ELF-1 (cell line): ENCODE measurements at regions not wholly inside any gene's neighbourhood (a gene's known extent, or its start where the extent isn't known, plus 50 kb on each side); places are given as distances from the start of the nearest gene placed in this dataset.
"Not testable (repeated sequence)": the region's sequence is repeated elsewhere in the genome, so short reads cannot be mapped to it uniquely, and the experiment has no call there.

ENCODE experiments used
- DNase-seq: peaks from one replicate; pipeline ENCODE4 v3.0.0-alpha.2; 2016; ENCODE audit warnings: low read depth, low spot score

GRCh38 chr14:81738946-81739659 lies 205.4 kb upstream of the SEL1L start:
- no peak for DNase-seq

DNA sequence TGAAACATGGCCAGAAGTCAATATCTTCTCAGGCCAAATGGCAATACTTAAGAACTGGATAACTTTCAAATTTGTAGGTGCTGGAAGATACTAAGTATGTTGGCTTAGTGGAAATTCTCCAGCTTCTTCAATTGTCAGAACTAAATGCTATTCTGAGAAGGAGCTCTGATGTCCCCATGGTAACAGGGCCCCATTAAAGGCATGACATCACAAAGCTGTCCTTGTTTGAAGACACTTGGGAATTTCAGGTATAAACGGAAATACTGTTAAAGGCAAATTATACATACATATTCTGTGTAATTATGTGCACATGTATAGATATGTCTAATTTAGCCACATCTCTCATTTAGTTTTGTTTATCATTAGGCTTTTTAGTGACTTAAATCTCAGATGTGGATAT lies 210.0 kb upstream of the SEL1L start:
- no peak for DNase-seq

GRCh38 chr14:81751198-81751597 lies 217.5 kb upstream of the SEL1L start:
- no peak for DNase-seq

DNA sequence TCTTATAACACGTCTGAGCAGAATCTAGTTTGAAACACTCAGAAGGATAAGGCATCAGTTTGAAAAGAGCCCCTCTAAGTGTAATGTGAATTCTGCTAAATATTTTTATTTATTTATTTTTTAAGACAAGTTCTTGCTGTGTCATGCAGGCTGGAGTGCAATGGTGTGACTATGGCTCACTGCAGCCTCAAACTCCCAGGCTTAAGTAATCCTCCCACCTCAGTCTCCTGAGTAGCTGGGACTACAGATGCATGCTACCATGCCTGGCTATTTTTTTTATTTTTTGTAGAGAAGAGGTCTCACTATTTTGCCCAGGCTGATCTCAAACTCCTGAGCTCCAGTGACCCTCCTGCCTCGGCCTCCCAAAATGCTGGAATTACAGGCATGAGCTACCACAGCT lies 225.9 kb upstream of the SEL1L start:
- no peak for DNase-seq

DNA sequence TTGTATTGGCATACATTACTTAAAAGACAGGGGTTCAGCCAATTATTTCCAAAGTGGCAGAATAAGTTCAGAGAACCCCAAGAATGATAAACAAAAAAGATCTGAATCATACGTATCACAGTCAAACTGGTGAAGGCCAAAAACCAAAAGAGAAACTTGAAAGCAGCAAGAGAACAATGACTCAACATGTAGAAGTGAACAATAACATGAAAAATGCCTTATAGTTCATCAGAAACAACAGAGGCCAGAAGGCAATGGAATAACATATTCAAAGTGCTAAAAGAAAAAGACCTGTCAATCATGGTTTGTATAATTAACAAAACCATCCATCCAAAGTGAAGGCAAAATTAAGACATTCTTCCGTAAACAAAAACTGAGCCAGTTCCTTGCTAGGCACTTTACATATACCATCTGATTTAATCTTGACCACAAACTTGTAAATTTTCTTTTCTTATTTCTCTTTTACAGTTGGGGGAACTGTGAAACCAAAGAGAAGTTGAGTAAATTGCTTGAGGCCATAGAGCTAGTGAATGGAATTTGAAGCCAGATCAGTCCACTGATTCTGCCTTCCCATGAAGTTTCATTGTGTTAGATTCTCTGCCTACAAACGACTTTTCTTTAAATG lies 232.1 kb upstream of the SEL1L start:
- no peak for DNase-seq

- DNase-seq = peak; percentile 22
Measured at GRCh38 chr14:81766321-81766915, 232.8 kb upstream of the SEL1L start.

DNA sequence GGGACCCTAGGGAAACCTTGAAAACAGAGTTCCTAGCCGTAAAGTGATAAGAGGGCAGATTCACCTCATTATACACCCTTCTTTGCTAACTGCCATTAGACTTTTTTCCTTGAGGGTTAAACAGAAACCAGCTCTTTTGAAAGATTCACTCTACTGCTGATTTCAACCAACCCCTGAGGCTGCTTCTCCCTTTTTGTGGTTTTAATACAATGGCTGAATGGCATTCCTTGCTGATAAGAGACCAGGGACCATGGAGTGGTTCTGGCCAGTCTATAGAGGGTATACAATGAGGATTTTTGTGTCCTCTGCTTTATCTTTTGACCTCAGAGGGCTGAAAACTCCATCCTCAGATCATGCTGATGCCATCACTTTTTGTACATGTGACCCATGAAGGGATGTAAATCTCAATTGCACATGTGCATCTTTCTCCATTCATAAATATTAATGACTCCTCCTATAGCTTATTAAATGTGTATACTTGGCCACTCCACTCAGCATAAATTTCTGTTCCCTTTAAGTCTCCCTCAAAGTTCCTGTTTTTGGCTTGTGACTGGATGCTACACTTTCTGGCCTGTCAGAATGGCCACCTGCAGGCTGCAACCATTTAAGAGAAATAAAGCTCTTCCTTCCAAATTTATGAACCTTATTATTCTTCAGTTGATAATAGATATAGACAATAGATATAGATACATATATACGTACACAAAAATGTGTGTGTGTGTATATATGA lies 233.8 kb upstream of the SEL1L start:
- DNase-seq = peak; percentile 72

GRCh38 chr14:81771651-81772275 lies 238.1 kb upstream of the SEL1L start:
- DNase-seq = no peak

- DNase-seq = no peak
Measured at GRCh38 chr14:81772381-81772780, 238.7 kb upstream of the SEL1L start.

- no peak for DNase-seq
Measured at GRCh38 chr14:81776531-81776930, 242.9 kb upstream of the SEL1L start.

DNA sequence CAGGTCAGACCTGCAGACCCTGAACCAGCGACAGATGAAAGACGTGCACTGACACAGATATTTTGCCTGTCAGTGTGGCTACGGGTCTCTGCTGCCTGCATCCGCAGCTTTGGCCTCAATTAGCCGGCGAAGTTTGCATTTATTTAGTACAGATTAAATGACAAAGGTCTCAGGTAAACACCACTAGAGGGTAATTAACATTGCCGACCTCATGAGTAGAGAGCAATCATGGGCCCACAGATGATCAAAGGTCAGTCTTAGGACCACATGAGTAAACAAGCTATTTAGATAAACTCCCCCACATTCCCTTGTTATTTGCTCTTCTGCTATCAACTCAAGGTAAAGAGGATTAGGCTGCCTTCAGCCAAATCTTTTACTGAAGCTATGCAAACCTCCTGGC lies 248.1 kb upstream of the SEL1L start:
- DNase-seq = not testable (repeated sequence)

GRCh38 chr14:81784084-81784483 lies 250.4 kb upstream of the SEL1L start:
- no peak for DNase-seq

GRCh38 chr14:81797315-81797714 lies 263.7 kb upstream of the SEL1L start:
- DNase-seq = no peak

GRCh38 chr14:81801921-81802320 lies 268.3 kb upstream of the SEL1L start:
- DNase-seq = peak; percentile 14

DNA sequence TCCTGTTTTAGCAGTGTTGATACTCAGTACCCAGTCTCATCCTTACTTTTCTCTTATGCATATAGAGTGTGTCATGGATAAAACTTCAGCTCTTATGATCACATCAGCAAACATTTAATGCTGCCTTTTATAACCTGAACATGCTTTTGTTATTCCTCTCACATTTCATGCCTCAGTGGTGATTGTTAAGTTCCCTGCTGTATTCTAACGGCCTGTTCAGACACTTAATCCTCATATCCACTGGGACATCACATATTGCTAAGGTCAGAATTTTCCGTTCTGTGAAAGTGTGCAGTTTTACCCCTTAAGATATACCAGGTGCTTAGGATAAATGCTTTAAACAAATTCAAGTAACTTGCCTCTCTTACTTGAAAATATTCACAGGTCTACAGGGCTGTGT lies 268.7 kb upstream of the SEL1L start:
- DNase-seq = no peak

DNA sequence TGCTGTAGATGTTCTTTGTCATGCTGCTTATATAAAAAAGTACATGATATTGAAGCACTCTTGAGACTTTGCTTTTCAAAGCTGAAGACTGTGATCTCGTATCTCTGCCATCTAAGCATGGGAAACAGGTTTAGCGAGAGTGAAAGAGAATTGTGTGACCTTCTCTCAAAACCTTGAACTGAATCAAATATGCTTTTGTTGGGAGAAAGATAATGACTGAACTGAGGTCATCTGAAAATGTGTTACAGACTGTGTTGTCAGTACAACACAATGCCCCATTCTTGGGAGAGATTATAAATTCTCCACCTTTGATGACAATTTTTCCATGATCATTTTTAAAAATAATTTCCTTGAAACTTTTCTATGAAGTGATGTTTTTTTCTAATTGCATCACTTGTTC lies 272.1 kb upstream of the SEL1L start:
- no peak for DNase-seq

- no peak for DNase-seq
Measured at GRCh38 chr14:81811705-81812269, 278.1 kb upstream of the SEL1L start.

DNA sequence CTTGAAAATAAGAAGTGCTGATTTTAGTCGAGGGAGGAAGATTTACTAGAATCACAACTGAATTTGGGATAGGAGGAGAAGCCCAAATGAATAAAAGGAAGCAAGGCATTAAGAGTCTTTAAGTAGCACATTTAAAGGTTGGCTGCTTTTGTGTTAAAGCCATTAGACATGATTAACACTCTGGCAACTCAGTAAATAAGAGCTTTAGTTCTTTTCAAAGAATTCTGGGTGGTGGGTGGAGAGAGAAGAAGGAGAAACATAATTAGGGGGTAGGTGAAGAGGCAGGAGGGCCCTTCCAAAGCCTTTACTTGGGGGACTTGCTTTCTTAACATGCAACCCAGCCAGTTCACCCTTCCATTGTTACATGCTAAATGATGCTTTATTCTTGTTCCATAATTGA lies 284.6 kb upstream of the SEL1L start:
- DNase-seq = no peak

DNA sequence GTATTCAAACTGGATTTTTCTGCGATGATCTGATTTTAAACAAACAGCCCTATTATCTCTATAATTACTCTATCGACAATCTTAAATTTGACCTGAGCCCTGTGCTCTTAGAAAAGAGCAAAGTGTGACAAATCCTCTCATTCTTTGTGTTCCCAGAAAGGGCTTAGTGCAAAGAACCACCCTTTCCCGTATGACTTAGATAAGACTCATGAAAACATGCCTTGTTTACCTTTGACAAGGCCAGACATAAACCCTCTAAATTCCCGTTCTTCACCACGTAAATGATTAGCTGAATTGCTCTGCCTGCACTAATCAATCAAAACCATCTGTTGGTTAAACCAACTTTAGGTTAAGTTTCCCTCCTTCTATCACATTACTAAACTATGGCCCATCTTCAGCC lies 285.7 kb upstream of the SEL1L start:
- DNase-seq = no peak

DNA sequence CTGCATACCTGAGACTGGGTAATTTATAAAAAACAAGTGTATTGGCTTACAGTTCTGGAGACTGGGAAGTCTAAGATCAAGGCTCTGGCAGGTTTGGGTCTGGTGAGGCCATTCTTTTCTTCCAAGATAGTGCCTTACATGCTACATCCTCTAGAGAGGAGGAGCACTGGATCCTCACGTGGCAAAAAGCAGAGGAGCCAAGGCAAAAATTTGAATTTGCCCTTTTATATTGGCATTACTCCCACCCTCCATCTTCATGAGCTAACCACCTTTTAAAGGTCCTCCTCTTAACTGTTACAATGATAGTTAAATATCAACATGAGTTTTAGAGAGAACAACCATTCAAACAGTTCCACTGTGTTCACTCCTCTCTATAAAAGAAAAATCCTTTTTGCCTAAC lies 286.3 kb upstream of the SEL1L start:
- no peak for DNase-seq

DNA sequence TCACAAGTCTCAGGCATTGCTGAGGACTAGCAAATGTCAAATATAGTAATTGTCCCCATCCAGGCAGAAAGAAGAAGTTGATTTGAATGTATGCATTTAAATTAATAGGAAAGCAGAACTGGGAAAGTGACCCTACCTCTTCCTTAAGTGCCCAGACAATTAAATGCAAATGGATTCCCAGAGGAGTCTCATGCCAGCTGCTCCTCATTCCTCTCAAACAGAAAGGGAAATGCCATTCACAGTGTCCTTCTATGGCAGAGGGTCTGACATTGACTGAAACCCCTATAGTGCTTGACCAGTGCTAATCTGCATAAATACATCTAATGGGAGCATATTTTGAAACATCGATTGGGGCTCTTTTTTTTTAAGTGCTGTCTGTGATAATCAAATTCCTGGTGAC lies 292.4 kb upstream of the SEL1L start:
- no peak for DNase-seq

DNA sequence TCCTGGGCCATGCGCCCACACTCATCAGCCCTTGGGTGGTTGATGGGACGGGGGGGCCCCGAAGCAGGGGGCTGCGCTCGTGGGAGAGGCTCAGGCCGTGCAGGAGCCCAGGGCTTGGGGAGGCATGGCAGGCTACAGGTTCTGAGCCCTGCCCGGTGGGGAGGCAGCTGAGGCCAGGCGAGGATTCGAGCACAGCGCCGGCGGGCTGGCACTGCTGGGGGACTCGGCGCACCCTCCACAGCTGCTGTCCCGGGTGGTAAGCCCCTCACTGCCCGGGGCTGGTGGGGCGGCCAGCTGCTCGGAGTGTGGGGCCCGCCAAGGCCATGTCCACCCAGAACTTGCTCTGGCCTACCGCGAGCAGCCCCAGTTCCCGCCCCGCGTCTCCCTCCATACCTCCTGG lies 295.8 kb upstream of the SEL1L start:
- no peak for DNase-seq
